HG02981 (cell line): ENCODE measurements at regions not wholly inside any gene's neighbourhood (a gene's known extent, or its start where the extent isn't known, plus 50 kb on each side); places are given as distances from the start of the nearest gene placed in this dataset.

Source experiments
- ATAC-seq: cut with Tn5 transposase; IDR thresholded peaks from one replicate; pipeline ENCODE4 v1.9.1; 2021; ENCODE audit warnings: mild to moderate bottlenecking, moderate library complexity; ENCODE audit not compliant: unreplicated experiment

- no peak for ATAC-seq
These were observed 320.1 kb downstream of the LMX1A start for GRCh38 chr1:165036403-165036802.

GRCh38 chr1:165034136-165034809 is 322.2 kb downstream of the LMX1A start:
- no peak for ATAC-seq

- ATAC-seq = no peak
These were observed 325.5 kb downstream of the LMX1A start for GRCh38 chr1:165031001-165031400.

GRCh38 chr1:165025805-165026204 is 330.7 kb downstream of the LMX1A start:
- no peak for ATAC-seq

DNA sequence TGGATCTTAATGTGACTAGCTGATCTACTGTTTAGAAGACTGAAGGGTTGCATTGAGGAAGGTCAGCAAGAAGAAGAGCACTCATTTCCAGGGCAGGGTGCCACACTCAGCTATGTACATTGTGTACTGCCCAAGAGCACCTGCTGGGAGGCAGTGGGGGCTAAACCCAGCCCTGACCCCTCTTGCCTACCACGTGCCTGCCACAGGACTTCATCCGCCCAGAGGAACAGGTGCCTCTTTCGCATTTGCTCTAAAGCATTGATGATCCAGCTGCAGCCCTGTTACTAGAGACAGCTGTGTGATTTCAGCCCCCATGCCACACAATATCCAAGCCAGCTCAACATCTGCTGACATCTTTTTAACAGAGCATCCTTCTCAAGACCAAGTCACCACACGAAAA is 341.8 kb downstream of the LMX1A start:
- no peak for ATAC-seq

DNA sequence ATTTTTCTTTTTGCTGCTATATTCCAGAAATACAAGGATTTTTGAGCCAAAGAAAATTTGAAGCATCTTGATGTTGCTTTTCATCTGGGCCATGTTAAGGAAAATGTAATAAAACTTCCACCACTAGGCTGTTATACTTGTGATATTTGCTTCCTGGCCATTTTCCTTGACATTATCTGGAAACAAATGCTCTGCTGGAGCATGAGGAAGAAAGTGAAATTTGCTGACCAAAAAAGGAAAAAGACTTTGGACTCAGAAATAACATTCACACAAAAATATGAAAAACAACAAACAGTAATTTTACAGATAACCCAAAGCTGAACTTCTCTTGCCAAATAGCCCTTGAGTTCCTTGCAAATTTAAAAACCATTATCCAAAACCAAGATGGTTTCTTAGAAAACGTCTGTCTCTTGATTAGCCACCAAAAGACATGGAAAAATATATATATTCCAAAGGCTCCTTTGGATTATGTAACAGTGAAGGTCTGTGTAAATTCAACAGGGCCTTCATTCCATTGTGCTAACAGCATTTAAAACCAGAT is 344.5 kb downstream of the LMX1A start:
- no peak for ATAC-seq

DNA sequence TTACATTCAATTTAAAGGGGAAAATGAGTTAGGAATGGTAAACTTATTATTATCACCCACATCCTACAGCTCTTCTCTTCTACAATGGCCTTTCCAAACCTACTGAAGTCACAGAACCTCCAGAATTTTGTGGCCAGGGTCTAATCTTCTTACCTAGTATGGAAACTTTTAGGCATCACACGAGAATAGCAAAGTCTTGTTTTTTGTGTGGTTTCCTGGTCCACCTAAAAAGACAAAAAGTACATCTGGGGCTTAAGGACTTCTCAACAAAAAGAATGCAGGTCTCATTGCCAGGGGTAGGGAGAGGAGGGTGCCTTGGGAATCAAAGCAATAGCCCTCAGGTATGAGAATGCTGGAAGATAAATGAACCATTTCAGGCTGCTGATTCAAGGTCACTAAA is 345.3 kb downstream of the LMX1A start:
- ATAC-seq = no peak

GRCh38 chr1:165010418-165011070 is 346.0 kb downstream of the LMX1A start:
- ATAC-seq = no peak

GRCh38 chr1:165006831-165007230 is 349.7 kb downstream of the LMX1A start:
- no peak for ATAC-seq

DNA sequence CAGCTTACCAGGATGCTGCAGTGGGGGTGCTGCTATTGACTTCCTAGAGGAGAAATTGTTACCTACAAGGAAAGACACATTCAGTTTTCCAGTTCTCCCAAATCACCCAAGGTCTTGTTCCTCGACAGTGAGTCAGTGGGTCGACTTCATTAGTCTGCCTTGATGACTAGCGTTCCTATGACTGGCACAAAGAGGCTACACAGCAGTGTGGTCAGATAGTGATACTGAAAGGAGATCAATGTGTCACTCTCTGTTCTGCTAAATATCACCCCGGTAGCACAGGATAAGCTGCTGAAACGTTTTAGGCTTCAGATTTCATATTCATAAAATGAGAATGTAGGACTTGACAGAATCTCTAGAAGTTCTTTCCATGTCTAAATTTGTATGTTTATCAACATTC is 357.4 kb downstream of the LMX1A start:
- ATAC-seq = no peak

- ATAC-seq = no peak
These were observed 364.7 kb downstream of the LMX1A start for GRCh38 chr1:164991763-164992314.

DNA sequence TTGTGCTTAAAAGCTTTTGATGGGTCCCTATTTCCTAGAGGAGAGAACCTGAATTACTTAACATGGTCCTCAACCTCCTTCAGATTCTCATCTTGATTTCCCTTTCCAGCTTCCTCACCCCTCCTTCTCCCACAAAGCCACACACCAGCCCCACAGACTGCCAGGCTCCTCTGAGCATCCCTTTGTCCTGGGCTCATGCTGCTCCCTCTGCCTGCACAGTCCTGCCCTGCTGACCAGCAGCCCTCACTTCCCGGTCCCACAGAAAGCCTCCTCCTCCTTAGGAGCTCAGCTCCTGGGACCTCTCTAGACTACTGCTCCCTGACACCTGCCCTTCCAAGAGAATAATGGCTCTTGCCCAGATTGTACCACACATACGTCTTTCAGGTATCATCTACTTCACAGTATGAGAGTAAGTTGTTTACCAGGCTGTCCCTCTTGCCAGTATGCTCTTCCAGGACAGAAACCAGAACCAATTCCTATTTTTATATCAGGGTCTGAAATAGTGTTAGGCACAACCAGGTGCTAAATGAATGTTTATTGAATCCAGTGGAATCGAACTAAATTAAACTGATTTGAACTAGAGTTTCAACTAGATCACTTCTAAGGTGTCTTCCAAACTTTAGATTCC is 373.4 kb downstream of the LMX1A start:
- ATAC-seq = no peak

DNA sequence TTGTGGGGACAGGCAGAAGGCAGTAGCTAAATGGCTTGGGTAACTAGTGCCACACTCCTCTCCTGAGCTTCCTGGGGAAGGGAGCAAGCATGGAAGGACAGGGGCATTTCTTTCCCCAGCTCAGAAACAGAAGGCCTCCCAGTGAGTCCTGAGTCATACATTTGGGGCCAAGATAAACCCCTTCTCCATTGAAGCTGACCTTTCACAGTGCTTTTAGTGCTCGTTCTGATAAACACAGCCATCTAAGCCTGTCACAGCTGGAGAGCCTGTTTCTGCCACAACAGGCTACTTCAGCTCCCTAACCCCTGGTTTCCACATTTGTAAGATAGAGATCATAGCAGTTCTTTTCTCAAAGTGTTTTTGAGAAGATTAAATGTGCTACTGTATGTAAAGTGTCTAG is 374.0 kb downstream of the LMX1A start:
- ATAC-seq = no peak

GRCh38 chr1:164977561-164977960 is 379.0 kb downstream of the LMX1A start:
- ATAC-seq = no peak

GRCh38 chr1:164971921-164972415 is 384.5 kb downstream of the LMX1A start:
- ATAC-seq = no peak

GRCh38 chr1:164971391-164971790 is 385.1 kb downstream of the LMX1A start:
- no peak for ATAC-seq

- no peak for ATAC-seq
These were observed 387.3 kb downstream of the LMX1A start for GRCh38 chr1:164969253-164969652.

DNA sequence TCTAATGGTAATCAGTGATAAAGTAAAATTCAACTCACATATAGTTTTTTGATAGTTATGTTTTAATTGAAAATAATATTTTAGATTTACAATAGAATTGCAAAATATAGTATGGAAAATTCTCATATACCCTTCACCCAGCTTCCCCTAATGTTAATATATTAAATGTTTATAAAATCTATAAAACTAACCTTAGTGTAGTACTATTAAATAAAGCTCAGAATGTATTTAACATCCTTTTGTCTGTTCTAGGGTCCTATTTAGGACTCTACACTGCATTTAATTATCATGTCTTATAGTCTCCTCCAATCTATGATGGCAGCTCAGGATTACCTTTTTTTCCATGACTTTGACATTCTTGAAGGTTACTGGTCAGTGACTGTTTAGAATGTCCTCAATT is 389.2 kb downstream of the LMX1A start:
- ATAC-seq = no peak

- no peak for ATAC-seq
These were observed 394.8 kb downstream of the LMX1A start for GRCh38 chr1:164961715-164962114.

- ATAC-seq = no peak
These were observed 397.3 kb downstream of the LMX1A start for GRCh38 chr1:164958982-164959768.

GRCh38 chr1:164953815-164954214 is 394.8 kb downstream of the PBX1 start:
- ATAC-seq = no peak
